Immature natural killer cell (primary cell): ENCODE measurements at regions not wholly inside any gene's neighbourhood (a gene's known extent, or its start where the extent isn't known, plus 50 kb on each side); places are given as distances from the start of the nearest gene placed in this dataset.
"Not testable (repeated sequence)": the region's sequence is repeated elsewhere in the genome, so short reads cannot be mapped to it uniquely, and the experiment has no call there.

Source experiments
- DNase-seq, 3 donors: peaks; one replicate each; pipeline ENCODE4 v3.0.0; 2022; ENCODE audit warnings: mixed read lengths in 1 of 3
- H3K27ac Mint-ChIP-seq, 6 donors: one replicate each; pipeline ENCODE4 v1.8.0; 2020; ENCODE audit warnings: mixed read lengths in 6 of 6, mild to moderate bottlenecking in 5 of 6, inconsistent platforms in 4 of 6, moderate library complexity in 3 of 6
- H3K27me3 Mint-ChIP-seq, 3 donors: one replicate each; pipeline ENCODE4 v1.8.0; 2020 to 2021; ENCODE audit warnings: low read depth in 3 of 3, mild to moderate bottlenecking in 3 of 3, mixed read lengths in 3 of 3, moderate library complexity in 3 of 3, inconsistent platforms in 1 of 3
- H3K36me3 Mint-ChIP-seq, 3 donors: one replicate each; pipeline ENCODE4 v1.8.0; 2020; ENCODE audit warnings: mixed read lengths in 3 of 3, inconsistent platforms in 2 of 3, mild to moderate bottlenecking in 2 of 3
- H3K4me1 Mint-ChIP-seq, 2 donors: one replicate each; pipeline ENCODE4 v1.8.0; 2020; ENCODE audit warnings: inconsistent platforms in 2 of 2, mild to moderate bottlenecking in 2 of 2, mixed read lengths in 2 of 2, moderate library complexity in 1 of 2
- H3K4me3 Mint-ChIP-seq, 5 donors: one replicate each; pipeline ENCODE4 v1.8.0; 2020; ENCODE audit warnings: mild to moderate bottlenecking in 5 of 5, mixed read lengths in 5 of 5, inconsistent platforms in 3 of 5, moderate library complexity in 3 of 5
- H3K9me3 Mint-ChIP-seq, 6 donors: one replicate each; pipeline ENCODE4 v1.8.0; 2020; ENCODE audit warnings: mild to moderate bottlenecking in 6 of 6, mixed read lengths in 6 of 6, inconsistent platforms in 4 of 6, moderate library complexity in 3 of 6

DNA sequence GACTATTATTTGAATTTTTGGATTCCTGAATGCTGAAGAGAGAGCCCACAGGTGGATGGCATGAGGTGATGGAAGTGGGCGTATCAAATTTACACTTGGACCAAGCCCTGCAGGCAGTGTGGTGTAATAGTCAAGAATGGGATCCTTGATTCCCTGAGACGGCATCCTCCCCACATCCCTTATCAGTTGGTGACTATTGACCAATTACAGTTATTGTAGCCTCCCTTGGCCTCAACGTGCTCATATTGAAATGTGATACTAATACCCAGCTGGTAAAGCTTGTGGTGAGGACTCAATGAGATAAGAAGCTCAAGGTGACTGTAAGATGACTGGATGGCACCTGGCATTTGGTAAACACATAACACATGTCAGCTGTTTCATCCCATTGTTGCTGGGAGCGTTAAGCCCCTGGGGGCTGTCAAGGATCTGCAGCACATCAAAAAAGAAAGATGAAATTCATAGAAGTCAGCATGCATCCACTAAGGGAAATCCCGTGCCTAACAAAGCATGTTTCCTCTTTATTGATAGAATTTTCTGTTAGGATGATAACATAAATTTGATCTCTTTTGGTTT is 65.6 kb upstream of the IRX2 start:
- DNase-seq, result no peak
- H3K4me1 Mint-ChIP-seq, result no peaks in the 10 kb centered on the region
- peaks cover 0 to 8% (median 4%) of the 10 kb centered on the region in 6 donors for H3K9me3 Mint-ChIP-seq
- H3K27ac Mint-ChIP-seq, result no peak overlapping the region
- H3K27me3 Mint-ChIP-seq, result peaks cover 2 to 7% (median 2%) of the 10 kb centered on the region in 3 donors
- no peaks in the 10 kb centered on the region for H3K36me3 Mint-ChIP-seq
- no peak overlapping the region for H3K4me3 Mint-ChIP-seq

DNA sequence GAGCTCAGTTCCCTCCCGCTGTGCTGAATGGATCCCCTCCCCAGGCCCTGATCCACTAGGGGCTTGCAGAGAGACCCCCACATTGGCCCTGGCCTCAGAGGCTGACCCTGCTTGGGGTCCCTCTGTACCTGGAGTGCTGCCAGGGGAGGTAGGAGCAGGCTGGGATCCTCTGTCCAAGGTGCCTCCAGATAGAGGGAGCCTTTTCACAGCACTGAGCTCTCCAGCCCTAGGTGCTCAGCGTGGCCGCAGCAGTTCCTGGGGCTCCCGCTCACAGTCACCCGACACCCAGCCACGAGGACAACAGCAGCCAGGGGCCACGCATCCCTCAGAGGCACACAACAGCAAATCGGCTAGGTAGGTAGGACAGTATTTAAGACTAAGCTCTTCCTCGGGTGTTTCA is 62.2 kb upstream of the IRX2 start:
- Mint-ChIP-seq H3K9me3 (peaks cover 0 to 8% (median under 1%) of the 10 kb centered on the region in 6 donors), H3K4me1 (no peaks in the 10 kb centered on the region), H3K4me3 (no peak overlapping the region), H3K27ac (no peak overlapping the region), H3K27me3 (peaks cover 2 to 7% (median 2%) of the 10 kb centered on the region in 3 donors), H3K36me3 (no peaks in the 10 kb centered on the region)
- DNase-seq, result no peak

DNA sequence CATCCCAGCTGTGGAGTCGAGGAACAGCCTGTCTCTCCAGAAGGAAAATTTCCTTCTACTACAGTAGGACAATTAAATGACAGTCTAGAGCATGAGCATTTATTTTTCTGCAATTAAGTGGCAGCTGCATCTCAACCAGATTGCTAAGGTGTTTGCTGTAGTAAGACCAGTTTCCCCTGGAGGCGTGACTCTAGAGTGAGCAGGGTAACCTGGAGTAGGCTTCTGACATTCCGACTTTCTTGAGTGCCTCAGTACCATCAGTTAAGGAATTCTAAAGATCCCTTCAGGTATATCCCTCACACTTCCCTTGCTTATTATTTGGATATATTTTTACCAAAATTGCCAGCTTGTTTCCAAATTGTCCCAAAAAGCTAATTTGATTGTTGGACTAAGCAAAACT is 59.2 kb upstream of the IRX2 start:
- no peak for DNase-seq
- Mint-ChIP-seq H3K27me3 (peaks cover 0 to 7% (median 2%) of the 10 kb centered on the region in 3 donors), H3K36me3 (no peaks in the 10 kb centered on the region), H3K27ac (no peak overlapping the region), H3K4me1 (no peaks in the 10 kb centered on the region), H3K4me3 (no peak overlapping the region), H3K9me3 (peaks cover 0 to 6% (median under 1%) of the 10 kb centered on the region in 6 donors)

DNA sequence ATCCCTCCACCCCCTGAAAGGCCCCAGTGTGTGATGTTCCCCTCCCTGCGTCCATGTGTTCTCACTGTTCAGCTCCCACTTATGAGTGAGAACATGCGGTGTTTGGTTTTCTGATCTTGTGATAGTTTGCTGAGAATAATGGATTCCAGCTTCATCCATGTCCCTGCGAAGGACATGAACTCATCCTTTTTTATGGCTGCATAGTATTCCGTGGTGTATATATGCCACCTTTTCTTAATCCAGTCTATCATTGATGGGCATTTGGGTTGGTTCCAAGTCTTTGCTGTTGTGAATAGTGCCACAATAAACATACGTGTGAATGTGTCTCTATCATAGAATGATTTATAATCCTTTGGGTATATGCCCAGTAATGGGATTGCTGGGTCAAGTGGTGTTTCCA is 55.8 kb upstream of the IRX2 start:
- not testable (repeated sequence) for H3K27ac Mint-ChIP-seq, H3K36me3 Mint-ChIP-seq, H3K27me3 Mint-ChIP-seq, H3K9me3 Mint-ChIP-seq, H3K4me3 Mint-ChIP-seq, H3K4me1 Mint-ChIP-seq, DNase-seq

DNA sequence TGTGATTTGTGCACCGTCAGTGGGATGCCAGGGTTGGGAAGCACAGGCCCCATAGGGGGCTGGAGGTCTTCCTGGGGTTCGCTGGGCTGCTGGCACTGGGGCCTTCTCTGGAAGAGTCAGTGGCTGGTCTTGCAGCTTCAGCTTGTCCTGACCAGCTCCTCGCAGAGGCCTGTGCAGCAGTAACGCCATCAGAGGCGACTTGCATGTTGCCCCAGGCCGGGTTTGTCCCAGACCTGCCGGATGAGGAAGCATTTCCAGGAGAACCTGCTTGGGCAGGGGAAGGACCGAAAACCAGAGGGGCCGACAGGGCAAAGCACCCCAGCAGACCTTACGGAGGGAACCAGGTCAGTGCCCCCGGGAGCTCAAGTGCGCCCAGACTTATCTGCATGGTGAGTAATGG is 54.7 kb upstream of the IRX2 start:
- no peak for DNase-seq
- Mint-ChIP-seq H3K36me3 (no peaks in the 10 kb centered on the region), H3K27me3 (no peaks in the 10 kb centered on the region), H3K4me3 (no peak overlapping the region), H3K9me3 (peaks cover 0 to 6% (median 1%) of the 10 kb centered on the region in 6 donors), H3K27ac (no peak overlapping the region), H3K4me1 (no peaks in the 10 kb centered on the region)

DNA sequence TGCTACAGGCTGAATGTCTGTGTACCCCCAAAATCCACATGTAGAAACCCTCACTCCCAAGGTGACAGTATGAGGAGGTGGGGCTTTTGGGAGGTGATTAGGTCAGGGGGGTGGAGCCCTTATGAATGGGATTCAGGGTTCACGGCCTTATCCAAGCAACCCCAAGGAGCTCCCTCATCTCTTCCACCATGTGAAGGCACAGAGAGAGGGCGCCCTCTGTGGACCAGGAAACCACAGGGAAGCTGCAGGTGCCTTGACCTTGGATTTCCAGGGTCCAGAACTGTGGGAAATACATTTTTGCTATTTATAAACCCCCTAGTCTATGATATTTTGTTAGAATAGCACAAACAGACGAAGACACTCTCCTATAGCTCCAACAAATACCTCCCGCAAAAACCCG is 53.6 kb upstream of the IRX2 start:
- Mint-ChIP-seq H3K36me3 (no peaks in the 10 kb centered on the region), H3K9me3 (peaks cover 0 to 6% (median 1%) of the 10 kb centered on the region in 6 donors), H3K4me1 (no peaks in the 10 kb centered on the region), H3K4me3 (no peak overlapping the region), H3K27ac (no peak overlapping the region), H3K27me3 (no peaks in the 10 kb centered on the region)
- no peak for DNase-seq

DNA sequence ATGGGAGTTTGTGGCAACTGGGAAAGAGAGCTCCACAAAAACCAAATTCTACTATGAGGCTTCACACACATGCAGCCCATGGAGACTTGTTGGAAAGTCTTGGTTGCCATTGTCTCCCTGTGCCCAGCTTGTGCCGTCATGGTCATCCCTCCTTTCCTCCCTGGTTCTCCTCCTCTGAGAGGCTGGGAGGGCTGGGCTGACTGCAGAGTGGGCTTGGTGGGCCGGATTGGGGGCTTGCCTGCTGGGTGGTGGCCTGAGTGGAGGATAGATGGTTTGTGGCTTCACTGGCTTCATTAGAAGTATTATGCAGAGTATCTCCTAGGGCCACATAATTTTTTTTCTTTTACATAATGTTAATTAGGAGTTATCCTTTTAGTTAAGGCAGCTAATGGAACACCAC is 52.3 kb upstream of the IRX2 start:
- Mint-ChIP-seq H3K27me3 (no peaks in the 10 kb centered on the region), H3K4me1 (no peaks in the 10 kb centered on the region), H3K9me3 (peaks cover 0 to 6% (median 1%) of the 10 kb centered on the region in 6 donors), H3K4me3 (no peak overlapping the region), H3K36me3 (no peaks in the 10 kb centered on the region), H3K27ac (no peak overlapping the region)
- DNase-seq, result no peak

DNA sequence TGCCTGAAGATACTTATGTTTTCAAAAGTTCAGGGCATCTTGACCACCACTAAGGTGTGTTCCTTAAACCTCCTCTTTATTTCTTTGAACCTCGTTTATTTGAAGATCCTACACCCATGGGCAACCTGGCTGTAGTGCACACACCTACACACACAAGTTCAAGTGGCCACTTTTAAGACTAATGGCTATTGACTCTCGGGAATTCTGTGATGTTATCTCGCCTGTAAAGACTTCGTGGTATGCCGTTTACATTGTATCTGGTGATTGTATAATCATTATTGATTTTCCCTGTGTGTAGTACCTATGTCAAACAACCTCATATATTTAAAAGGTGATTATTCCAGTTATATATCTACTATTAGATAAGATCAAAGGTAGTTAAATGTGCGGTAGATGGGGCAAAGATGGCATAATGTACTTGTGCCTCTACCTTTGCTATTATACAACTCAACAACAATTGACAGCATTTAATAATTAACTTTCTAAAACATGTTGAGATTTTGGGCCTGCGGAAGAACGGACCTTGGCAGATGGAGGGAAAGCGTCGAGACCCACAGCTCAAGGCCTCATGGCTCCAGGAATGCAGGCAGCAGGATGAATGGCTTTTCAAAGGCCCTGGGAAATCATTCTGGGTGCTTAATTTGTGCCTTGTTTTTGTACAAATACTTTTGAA is 51.4 kb upstream of the IRX2 start:
- DNase-seq, result no peak
- peaks cover 0 to 6% (median 2%) of the 10 kb centered on the region in 6 donors for H3K9me3 Mint-ChIP-seq
- H3K27ac Mint-ChIP-seq, result no peak overlapping the region
- H3K4me3 Mint-ChIP-seq, result no peak overlapping the region
- H3K4me1 Mint-ChIP-seq, result no peaks in the 10 kb centered on the region
- no peaks in the 10 kb centered on the region for H3K27me3 Mint-ChIP-seq
- no peaks in the 10 kb centered on the region for H3K36me3 Mint-ChIP-seq

DNA sequence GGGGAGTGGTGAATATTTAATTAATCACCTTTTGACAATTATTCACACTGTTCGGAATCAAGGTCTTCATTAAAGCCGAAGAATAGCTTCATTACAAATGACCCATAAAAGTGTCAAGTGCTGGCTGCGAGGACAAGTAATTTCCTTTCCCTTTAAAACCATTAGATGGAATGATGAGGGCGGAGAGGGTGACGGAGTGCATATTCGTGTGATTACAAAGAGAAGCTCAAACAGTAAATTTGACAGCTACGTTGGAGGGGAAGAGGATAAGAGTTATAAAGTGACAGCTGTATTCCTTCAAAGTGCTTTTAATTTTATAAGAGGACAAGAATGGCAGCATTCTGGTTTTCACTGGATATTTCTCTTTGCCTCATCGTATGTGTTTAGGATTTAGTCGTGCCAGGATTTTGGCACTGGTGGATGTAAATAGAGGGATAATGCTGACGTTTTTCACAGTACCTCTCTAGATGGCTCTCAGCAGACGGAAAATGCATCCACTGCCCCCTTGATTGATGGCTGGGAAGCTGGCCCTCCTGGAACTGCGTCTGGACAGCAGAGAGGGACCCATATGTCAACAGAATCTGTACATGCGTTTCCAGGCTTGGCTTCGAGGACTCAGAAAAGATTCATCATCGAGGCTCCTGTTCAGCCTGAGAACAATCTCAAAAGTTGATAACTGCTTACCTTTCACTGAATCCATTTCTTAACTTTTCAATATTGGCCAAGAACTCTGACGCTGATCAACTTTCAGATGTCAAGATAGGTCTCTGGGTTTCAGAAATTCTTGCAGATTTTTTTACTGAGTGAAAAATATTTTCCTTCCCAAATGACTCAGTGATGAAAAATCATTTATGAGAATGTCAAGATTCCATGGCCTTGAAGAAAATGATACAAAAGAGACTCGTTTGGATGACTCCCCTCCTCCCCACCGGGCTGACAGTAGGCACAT is 50.4 kb upstream of the IRX2 start:
- no peak for DNase-seq
- peaks cover 0 to 6% (median 0%) of the 10 kb centered on the region in 6 donors for H3K9me3 Mint-ChIP-seq
- H3K27me3 Mint-ChIP-seq, result no peaks in the 10 kb centered on the region
- H3K36me3 Mint-ChIP-seq, result no peaks in the 10 kb centered on the region
- no peaks in the 10 kb centered on the region for H3K4me1 Mint-ChIP-seq
- H3K27ac Mint-ChIP-seq, result no peak overlapping the region
- H3K4me3 Mint-ChIP-seq, result no peak overlapping the region
